HepG2 (cell line): ENCODE measurements at regions not wholly inside any gene's neighbourhood (a gene's known extent, or its start where the extent isn't known, plus 50 kb on each side); places are given as distances from the start of the nearest gene placed in this dataset.

Source experiments
- BATF2 ChIP-seq: sonication (generic); formaldehyde crosslinking; IDR thresholded peaks from 2 replicates; pipeline ENCODE4 v1.8.0; 2022; ENCODE audit warnings: mild to moderate bottlenecking, missing genetic modification reagents, moderate library complexity
- CTCF ChIP-seq: sonication (generic); formaldehyde crosslinking; IDR thresholded peaks from 2 replicates; pipeline ENCODE4 v1.5.0; 2020; ENCODE audit warnings: mild to moderate bottlenecking, missing genetic modification reagents, moderate library complexity
- DPF2 ChIP-seq: sonication (generic); formaldehyde crosslinking; IDR thresholded peaks from 2 replicates; pipeline ENCODE4 v1.4.0; 2020; ENCODE audit warnings: mild to moderate bottlenecking, low read depth, missing genetic modification reagents, borderline replicate concordance
- EP300 ChIP-seq, 3 experiments: sonication (generic) in 1 of 3; formaldehyde crosslinking in 1 of 3; IDR thresholded peaks; 2 replicates each; pipeline versions ENCODE4 v1.5.1 to v1.6.1; 2011 to 2020; ENCODE audit warnings: low read depth in 2 of 3, low read length in 2 of 3, borderline replicate concordance in 1 of 3, improper control_type of control experiment in 1 of 3, mild to moderate bottlenecking in 1 of 3, missing genetic modification reagents in 1 of 3, moderate library complexity in 1 of 3
- GABPA ChIP-seq, 2 experiments: IDR thresholded peaks; 2 replicates each; pipeline ENCODE4 v1.6.1; 2011 to 2016; ENCODE audit warnings: low read depth in 2 of 2, low read length in 1 of 2, missing biosample characterization in 1 of 2, missing genetic modification characterization in 1 of 2
- NR2F2 ChIP-seq: IDR thresholded peaks from 2 replicates; pipeline ENCODE4 v1.6.1; 2012; ENCODE audit warnings: low read depth, inconsistent platforms, borderline replicate concordance
- POLR2A ChIP-seq, 2 experiments: IDR thresholded peaks; 2 replicates each; pipeline ENCODE4 v1.6.1; 2011; ENCODE audit warnings: low read depth in 2 of 2, low read length in 2 of 2, mild to moderate bottlenecking in 1 of 2, moderate library complexity in 1 of 2; ENCODE audit not compliant: insufficient read depth in 1 of 2
- RNF2 ChIP-seq: fragments of 450-650 bp; conservative IDR thresholded peaks from 2 replicates; pipeline ENCODE4 v1.6.1; 2016; ENCODE audit warnings: low read depth
- ZBTB42 ChIP-seq: sonication (generic); formaldehyde crosslinking; IDR thresholded peaks from 2 replicates; pipeline ENCODE4 v1.5.0; 2020; ENCODE audit warnings: mild to moderate bottlenecking, missing genetic modification reagents
- ZKSCAN1 ChIP-seq: fragments of 150-350 bp; IDR thresholded peaks from 2 replicates; pipeline ENCODE4 v1.6.1; 2014; ENCODE audit warnings: low read length
- ZNF350 ChIP-seq: sonication (generic); formaldehyde crosslinking; IDR thresholded peaks from 2 replicates; pipeline ENCODE4 v1.4.0; 2020; ENCODE audit warnings: mild to moderate bottlenecking, low read depth, missing genetic modification reagents, borderline replicate concordance

- TF ChIP-seq GABPA (IDR thresholded peaks at IDR 0.05; ENCODE audit: low read depth, low read length) (no peak), GABPA (CRISPR knock-in tag; IDR thresholded peaks at IDR 0.05; ENCODE audit: low read depth) (no peak), BATF2 (CRISPR knock-in tag) (no peak), POLR2A (IDR thresholded peaks at IDR 0.05; ENCODE audit: insufficient read depth in 1 of 2, low read depth in 2 of 2, low read length in 2 of 2) (no peak), NR2F2 (no peak), RNF2 (no peak), EP300 (IDR thresholded peaks at IDR 0.05; ENCODE audit: low read depth in 2 of 2, low read length in 2 of 2) (no peak), EP300 (CRISPR knock-in tag; IDR thresholded peaks at IDR 0.05; ENCODE audit: borderline replicate concordance) (no peak), ZKSCAN1 (no peak), DPF2 (CRISPR knock-in tag) (no peak), ZNF350 (CRISPR knock-in tag) (no peak), CTCF (CRISPR knock-in tag) (no peak), ZBTB42 (CRISPR knock-in tag) (no peak)
These were observed 130.8 kb downstream of the MINAR1 start for GRCh38 chr15:79562899-79563298.
